ENCODE measurements at regions not wholly inside any gene's neighbourhood (a gene's known extent, or its start where the extent isn't known, plus 50 kb on each side); places are given as distances from the start of the nearest gene placed in this dataset.

DNA sequence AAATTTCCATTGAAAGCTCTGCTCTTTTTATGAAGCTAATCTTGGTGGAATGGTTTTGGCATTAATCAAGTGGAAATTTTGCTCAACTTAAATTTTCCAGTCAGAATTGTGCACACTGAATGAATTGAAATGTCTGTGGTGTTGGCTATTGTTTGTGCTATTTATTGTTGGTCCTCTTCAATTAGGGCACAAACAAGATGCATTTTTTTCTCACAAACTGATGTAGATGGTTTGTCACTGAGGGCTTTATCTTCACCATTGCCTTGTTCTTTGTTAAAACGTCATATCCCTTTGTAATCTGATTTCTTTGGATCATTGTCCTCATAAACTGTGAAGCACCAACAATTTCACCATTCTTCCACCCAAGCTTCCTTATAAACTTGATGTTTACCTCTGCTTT lies 152.1 kb upstream of the RHOBTB1 start:
- TF ChIP-seq, protein P1, sequence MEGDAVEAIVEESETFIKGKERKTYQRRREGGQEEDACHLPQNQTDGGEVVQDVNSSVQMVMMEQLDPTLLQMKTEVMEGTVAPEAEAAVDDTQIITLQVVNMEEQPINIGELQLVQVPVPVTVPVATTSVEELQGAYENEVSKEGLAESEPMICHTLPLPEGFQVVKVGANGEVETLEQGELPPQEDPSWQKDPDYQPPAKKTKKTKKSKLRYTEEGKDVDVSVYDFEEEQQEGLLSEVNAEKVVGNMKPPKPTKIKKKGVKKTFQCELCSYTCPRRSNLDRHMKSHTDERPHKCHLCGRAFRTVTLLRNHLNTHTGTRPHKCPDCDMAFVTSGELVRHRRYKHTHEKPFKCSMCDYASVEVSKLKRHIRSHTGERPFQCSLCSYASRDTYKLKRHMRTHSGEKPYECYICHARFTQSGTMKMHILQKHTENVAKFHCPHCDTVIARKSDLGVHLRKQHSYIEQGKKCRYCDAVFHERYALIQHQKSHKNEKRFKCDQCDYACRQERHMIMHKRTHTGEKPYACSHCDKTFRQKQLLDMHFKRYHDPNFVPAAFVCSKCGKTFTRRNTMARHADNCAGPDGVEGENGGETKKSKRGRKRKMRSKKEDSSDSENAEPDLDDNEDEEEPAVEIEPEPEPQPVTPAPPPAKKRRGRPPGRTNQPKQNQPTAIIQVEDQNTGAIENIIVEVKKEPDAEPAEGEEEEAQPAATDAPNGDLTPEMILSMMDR (IDR thresholded peaks at IDR 0.05; ENCODE audit: insufficient read depth, low read length, poor library complexity, severe bottlenecking) = no peak
- TF ChIP-seq EZH2phosphoT487 (conservative IDR thresholded peaks at IDR 0.05; ENCODE audit: low read length) = no peak

Data from SU-DHL-6 (cell line).